GM12873 (cell line): ENCODE measurements at regions not wholly inside any gene's neighbourhood (a gene's known extent, or its start where the extent isn't known, plus 50 kb on each side); places are given as distances from the start of the nearest gene placed in this dataset.

Experiments
- TF ChIP-seq, protein P1 (sequence below): IDR thresholded peaks from 2 replicates; pipeline ENCODE4 v1.5.1; 2012; ENCODE audit warnings: low read depth, mild to moderate bottlenecking, moderate library complexity, low read length, control low read depth; ENCODE audit not compliant: insufficient read depth; ENCODE audit errors: missing control alignments

DNA sequence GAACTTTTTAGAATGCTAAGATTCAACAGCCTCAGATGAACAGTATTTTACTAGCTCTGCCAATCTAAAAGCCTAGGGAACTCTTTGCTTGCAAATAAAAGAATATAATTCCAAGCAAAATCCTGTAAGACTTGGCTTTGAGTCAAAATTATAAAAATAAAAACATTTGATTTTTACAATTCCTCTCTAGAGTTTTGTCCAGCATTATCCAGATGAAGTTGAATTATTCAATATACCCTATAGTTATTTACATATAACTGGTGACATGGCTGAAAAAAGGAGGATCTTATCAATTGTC lies 378.3 kb downstream of the ETS1 start:
- TF ChIP-seq, protein P1, sequence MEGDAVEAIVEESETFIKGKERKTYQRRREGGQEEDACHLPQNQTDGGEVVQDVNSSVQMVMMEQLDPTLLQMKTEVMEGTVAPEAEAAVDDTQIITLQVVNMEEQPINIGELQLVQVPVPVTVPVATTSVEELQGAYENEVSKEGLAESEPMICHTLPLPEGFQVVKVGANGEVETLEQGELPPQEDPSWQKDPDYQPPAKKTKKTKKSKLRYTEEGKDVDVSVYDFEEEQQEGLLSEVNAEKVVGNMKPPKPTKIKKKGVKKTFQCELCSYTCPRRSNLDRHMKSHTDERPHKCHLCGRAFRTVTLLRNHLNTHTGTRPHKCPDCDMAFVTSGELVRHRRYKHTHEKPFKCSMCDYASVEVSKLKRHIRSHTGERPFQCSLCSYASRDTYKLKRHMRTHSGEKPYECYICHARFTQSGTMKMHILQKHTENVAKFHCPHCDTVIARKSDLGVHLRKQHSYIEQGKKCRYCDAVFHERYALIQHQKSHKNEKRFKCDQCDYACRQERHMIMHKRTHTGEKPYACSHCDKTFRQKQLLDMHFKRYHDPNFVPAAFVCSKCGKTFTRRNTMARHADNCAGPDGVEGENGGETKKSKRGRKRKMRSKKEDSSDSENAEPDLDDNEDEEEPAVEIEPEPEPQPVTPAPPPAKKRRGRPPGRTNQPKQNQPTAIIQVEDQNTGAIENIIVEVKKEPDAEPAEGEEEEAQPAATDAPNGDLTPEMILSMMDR, result no peak

DNA sequence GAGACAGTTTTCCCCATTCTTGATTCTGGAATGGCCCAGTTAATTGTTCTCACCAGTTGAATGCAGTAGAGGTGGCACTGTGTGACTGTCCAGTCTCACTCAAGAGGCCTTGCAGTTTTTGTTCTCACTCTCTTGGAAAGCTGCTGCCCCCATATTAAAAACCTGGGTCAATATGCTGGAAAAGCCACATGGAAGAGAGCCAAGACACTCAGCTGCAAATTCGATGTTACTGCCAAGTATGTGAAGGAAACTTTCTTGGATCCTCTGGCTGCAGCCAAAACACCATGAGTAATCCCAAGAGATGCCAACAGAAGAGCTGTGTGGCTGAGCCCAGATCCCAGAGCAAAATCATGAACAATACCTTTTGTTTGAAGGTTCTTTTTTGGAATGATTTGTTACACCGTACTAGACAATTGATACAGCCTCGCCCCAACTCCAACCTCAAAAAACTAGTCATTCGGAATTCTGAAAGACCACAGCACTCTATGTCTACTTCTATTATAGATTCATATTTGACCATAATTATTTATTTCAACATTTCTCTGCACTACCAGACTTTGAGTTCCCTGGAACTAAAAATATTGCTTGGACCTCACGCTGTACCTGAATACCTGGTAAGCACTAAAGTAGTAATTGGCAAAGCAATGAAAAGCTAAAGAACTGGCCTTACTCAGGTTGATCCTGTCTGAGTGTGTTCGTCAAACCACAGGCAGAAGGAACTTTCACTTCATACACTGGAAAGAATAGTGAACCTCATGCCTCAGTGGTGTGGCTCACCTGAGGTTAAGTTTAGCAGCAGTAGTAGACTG lies 378.8 kb downstream of the ETS1 start:
- TF ChIP-seq, protein P1, result no peak

DNA sequence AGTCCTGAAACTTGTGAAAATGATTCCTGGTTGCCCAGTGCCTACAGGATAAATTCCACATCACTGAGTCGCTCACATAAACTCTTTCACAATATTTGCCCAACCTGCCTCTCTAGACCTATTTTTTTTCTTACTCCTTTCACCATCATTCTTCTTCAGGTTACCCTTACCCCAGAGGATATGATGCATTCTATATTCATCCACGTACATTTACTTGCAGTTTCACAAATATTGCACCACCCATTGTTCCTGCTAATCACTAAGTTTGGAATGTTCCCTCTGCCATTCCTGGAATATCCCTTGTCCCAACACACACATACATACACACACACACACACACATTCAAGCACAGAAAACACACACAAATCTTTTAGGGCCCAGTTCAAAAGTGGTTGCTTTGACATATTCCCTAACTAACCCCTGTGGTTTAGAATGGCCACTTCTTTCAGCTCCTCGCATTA lies 379.5 kb downstream of the ETS1 start:
- TF ChIP-seq, protein P1, result no peak

DNA sequence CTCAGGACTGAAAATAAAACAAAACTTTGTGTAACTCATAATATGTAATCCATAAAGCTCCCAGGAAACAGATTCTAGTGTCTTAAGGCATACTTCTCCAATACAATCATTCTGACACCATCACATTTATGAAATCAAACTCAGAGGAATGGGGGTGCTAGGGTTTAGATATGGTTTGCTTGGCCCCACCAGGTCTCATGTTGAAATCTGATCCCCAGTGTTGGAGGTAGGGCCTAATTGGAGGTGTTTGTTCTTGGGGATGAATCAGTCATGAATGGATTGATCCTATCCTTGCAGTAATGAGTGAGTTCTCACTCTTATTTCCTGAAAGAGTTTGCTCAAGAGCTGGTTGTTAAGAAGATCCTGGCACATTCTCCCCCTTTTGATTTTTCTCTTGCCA lies 380.9 kb downstream of the ETS1 start:
- TF ChIP-seq, protein P1, result no peak

DNA sequence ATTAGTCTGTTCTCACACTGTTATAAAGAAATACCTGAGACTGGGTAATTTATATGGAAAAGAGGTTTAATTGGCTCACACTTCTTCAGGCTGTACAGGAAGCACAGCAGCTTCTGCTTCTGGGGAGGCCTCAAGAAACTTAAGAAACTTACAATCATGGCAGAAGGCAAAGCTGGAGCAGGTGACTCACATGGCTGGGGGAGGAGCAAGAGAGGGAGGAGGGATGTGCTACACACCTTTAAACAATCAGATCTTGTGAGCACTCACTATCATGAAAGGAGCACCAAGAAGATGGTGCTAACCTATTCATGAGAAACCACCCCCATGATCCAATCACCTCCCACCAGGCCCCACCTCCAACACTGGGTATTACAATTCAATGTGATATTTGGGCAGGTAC lies 381.6 kb downstream of the ETS1 start:
- TF ChIP-seq, protein P1, result no peak

DNA sequence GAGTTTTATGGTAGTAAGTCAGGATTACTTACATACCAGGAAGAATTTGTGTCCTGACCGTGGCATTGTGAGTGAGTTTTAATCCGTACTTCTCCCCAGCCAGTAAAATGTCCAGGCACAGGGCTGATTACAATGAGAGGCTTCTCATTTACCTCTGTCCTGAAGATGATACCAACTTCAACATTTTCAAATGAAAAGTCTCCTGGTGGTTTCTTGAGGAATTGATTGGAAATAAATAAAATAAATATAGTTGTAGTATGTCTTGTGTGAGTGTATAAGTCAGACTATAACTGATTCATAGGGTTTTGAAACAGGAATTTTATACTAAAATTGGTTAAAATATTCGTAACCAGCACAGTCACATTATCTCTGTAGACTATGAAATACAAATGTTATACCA lies 382.5 kb downstream of the ETS1 start:
- TF ChIP-seq, protein P1, result no peak

DNA sequence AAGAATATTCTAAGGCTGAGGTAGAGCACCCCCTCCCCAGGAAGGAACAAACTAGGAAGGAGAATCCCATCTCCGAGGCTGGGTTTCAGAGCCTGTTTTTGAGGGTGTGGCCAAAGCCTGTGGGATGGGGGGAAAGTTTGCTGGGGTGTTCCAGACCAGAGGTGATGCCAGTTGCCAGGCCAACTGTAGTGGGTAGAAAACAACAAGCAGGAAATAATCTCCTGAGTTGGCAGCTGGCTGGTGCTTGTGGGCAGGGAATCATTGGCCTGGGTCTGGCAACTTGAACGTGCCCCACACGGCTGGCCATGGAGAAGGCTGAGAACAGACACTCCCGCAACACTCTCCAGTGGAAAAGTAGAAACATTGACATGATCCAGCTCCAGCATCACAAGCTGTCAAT lies 385.6 kb downstream of the ETS1 start:
- TF ChIP-seq, protein P1, result no peak
